Eye (tissue), 1 donor: ENCODE measurements at regions not wholly inside any gene's neighbourhood (a gene's known extent, or its start where the extent isn't known, plus 50 kb on each side); places are given as distances from the start of the nearest gene placed in this dataset.
"Not testable (repeated sequence)": the region's sequence is repeated elsewhere in the genome, so short reads cannot be mapped to it uniquely, and the experiment has no call there.

Experiments
- DNase-seq: peaks from one replicate; pipeline ENCODE4 v3.0.0-alpha.2; 2015

- peak; percentile 92 for DNase-seq
Observed at GRCh38 chr15:31488437-31489204, 162.0 kb downstream of the KLF13 start.

GRCh38 chr15:31489281-31489680 is 162.6 kb downstream of the KLF13 start:
- no peak for DNase-seq

- peak; percentile 71 for DNase-seq
Observed at GRCh38 chr15:31489801-31490646, 163.4 kb downstream of the KLF13 start.

GRCh38 chr15:31494786-31495185 is 168.2 kb downstream of the KLF13 start:
- DNase-seq, result no peak

GRCh38 chr15:31495281-31495680 is 168.6 kb downstream of the KLF13 start:
- no peak for DNase-seq

GRCh38 chr15:31497838-31498237 is 171.2 kb downstream of the KLF13 start:
- no peak for DNase-seq

- no peak for DNase-seq
Observed at GRCh38 chr15:31498329-31498728, 171.7 kb downstream of the KLF13 start.

GRCh38 chr15:31498756-31499155 is 172.1 kb downstream of the KLF13 start:
- no peak for DNase-seq

- no peak for DNase-seq
Observed at GRCh38 chr15:31499236-31499952, 172.8 kb downstream of the KLF13 start.

- DNase-seq, result no peak
Observed at GRCh38 chr15:31499953-31500765, 173.5 kb downstream of the KLF13 start.

- DNase-seq, result no peak
Observed at GRCh38 chr15:31500766-31501449, 174.3 kb downstream of the KLF13 start.

GRCh38 chr15:31501536-31502157 is 175.0 kb downstream of the KLF13 start:
- no peak for DNase-seq

GRCh38 chr15:31502541-31503229 is 176.1 kb downstream of the KLF13 start:
- no peak for DNase-seq

- DNase-seq, result no peak
Observed at GRCh38 chr15:31503256-31503655, 176.6 kb downstream of the KLF13 start.

GRCh38 chr15:31503758-31504461 is 177.3 kb downstream of the KLF13 start:
- no peak for DNase-seq

GRCh38 chr15:31504462-31504839 is 177.8 kb downstream of the KLF13 start:
- no peak for DNase-seq

- not testable (repeated sequence) for DNase-seq
Observed at GRCh38 chr15:31507573-31507972, 180.9 kb downstream of the KLF13 start.

- DNase-seq, result no peak
Observed at GRCh38 chr15:31508656-31509055, 182.0 kb downstream of the KLF13 start.

- DNase-seq, result peak; percentile 18
Observed at GRCh38 chr15:31510057-31510456, 183.4 kb downstream of the KLF13 start.

GRCh38 chr15:31511707-31512310 is 185.2 kb downstream of the KLF13 start:
- DNase-seq, result no peak
